ENCODE measurements at regions not wholly inside any gene's neighbourhood (a gene's known extent, or its start where the extent isn't known, plus 50 kb on each side); places are given as distances from the start of the nearest gene placed in this dataset.

DNA sequence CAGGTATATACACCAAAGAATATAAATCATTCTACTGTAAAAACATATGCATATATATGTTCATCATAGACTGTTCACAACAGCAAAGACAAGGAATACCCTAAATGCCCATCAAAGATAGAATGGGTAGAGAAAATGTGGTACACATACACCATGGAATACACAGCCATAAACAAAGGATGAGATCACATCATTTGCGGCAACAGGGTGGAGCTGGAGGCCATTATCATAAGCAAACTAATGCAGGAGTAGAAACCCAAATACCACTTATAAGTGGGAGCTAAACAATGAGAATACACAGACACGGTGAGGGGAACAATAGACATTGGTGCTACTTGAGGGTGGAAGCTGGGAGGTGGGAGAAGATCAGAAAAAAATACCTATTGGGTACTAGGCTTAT lies 117.6 kb downstream of the COX7C start:
- no peak for TF ChIP-seq EZH2 (IDR thresholded peaks at IDR 0.05; ENCODE audit: borderline replicate concordance, low read length)
- TF ChIP-seq, protein P1, sequence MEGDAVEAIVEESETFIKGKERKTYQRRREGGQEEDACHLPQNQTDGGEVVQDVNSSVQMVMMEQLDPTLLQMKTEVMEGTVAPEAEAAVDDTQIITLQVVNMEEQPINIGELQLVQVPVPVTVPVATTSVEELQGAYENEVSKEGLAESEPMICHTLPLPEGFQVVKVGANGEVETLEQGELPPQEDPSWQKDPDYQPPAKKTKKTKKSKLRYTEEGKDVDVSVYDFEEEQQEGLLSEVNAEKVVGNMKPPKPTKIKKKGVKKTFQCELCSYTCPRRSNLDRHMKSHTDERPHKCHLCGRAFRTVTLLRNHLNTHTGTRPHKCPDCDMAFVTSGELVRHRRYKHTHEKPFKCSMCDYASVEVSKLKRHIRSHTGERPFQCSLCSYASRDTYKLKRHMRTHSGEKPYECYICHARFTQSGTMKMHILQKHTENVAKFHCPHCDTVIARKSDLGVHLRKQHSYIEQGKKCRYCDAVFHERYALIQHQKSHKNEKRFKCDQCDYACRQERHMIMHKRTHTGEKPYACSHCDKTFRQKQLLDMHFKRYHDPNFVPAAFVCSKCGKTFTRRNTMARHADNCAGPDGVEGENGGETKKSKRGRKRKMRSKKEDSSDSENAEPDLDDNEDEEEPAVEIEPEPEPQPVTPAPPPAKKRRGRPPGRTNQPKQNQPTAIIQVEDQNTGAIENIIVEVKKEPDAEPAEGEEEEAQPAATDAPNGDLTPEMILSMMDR (IDR thresholded peaks at IDR 0.05; ENCODE audit: low read length), result no peak
